Adrenal gland (tissue), 9 donors: ENCODE measurements at regions not wholly inside any gene's neighbourhood (a gene's known extent, or its start where the extent isn't known, plus 50 kb on each side); places are given as distances from the start of the nearest gene placed in this dataset.

Source experiments
- DNase-seq, 7 donors: peaks; one replicate each; pipeline ENCODE4 v3.0.0-alpha.2; 2019 to 2020
- H3K27ac ChIP-seq, 5 donors: fragments of 200-600 bp; sonication (generic) in 4 of 5; 1 replicate in 3 of 5; 2 replicates in 2 of 5; pipeline versions ENCODE4 v1.5.1 to v1.8.0; 2016 to 2020; ENCODE audit warnings: mild to moderate bottlenecking in 1 of 5
- H3K27me3 ChIP-seq: fragments of 200-600 bp; 2 replicates; pipeline ENCODE4 v1.8.0; 2021
- H3K36me3 ChIP-seq, 2 donors: fragments of 200-600 bp; replicated peaks in 1 of 2; 1 replicate in 1 of 2; 2 replicates in 1 of 2; pipeline versions ENCODE4 v1.5.1 to v1.8.0; 2018 to 2022
- H3K4me1 ChIP-seq, 2 donors: fragments of 200-600 bp; replicated peaks in 1 of 2; 1 replicate in 1 of 2; 2 replicates in 1 of 2; pipeline versions ENCODE4 v1.5.1 to v1.8.0; 2018 to 2021
- H3K4me3 ChIP-seq, 4 donors: fragments of 200-600 bp; sonication (generic) in 3 of 4; one replicate each; pipeline ENCODE4 v1.5.1; 2016 to 2018
- H3K9me3 ChIP-seq, 3 donors: fragments of 200-600 bp; sonication (generic) in 1 of 3; replicated peaks in 1 of 3; 1 replicate in 2 of 3; 2 replicates in 1 of 3; pipeline versions ENCODE4 v1.5.1 to v1.8.0; 2016 to 2021
- POLR2A ChIP-seq, 2 donors: fragments of 450-650 bp; IDR thresholded peaks; one replicate each; pipeline ENCODE4 v1.6.1; 2017; ENCODE audit warnings: antibody characterized with exemption in 2 of 2, mild to moderate bottlenecking in 2 of 2, moderate library complexity in 1 of 2
- WGBS, 4 donors: extraction: QIAGEN DNeasy Blood & Tissue Kit in 2 of 4; methylation state at CpG; one replicate each; pipeline versions ENCODE4 v1.1.5 to v1.1.7; 2013 to 2017; 5-methylcytosine and 5-hydroxymethylcytosine counted together
- intact Hi-C, 2 donors: fragments of 100-400 bp; cut with DNase I; formaldehyde crosslinking; loops; one replicate each; pipeline versions ENCODE4 v1.14.1 to v1.15.0; 2022 to 2023
- TF ChIP-seq, protein P1 (sequence below), 6 experiments: fragments of 450-650 bp in 4 of 6; fragments of 200-600 bp in 2 of 6; sonication (generic) in 1 of 6; IDR thresholded peaks; 1 replicate in 5 of 6; 2 replicates in 1 of 6; pipeline versions ENCODE4 v1.5.1 to v1.8.0; 2016 to 2021; ENCODE audit warnings: antibody characterized with exemption in 6 of 6, mild to moderate bottlenecking in 2 of 6, moderate library complexity in 1 of 6
- donor health status: healthy with polysubstance abuse.
- donor health status: Bipolar disorder and iron deficiency.
- donor health status: DM: yes; HTN: yes; CAD: no.
- donor health status: DM: no; HTN: no; CAD: no.
- donor health status: DM: no; HTN: no; CAD: no.

GRCh38 chrX:95056901-95057300 lies 1382.9 kb downstream of the FAM133A start:
- H3K27me3 ChIP-seq = no peaks in the 10 kb centered on the region
- H3K9me3 ChIP-seq = no peaks in the 10 kb centered on the region
- TF ChIP-seq, protein P1, sequence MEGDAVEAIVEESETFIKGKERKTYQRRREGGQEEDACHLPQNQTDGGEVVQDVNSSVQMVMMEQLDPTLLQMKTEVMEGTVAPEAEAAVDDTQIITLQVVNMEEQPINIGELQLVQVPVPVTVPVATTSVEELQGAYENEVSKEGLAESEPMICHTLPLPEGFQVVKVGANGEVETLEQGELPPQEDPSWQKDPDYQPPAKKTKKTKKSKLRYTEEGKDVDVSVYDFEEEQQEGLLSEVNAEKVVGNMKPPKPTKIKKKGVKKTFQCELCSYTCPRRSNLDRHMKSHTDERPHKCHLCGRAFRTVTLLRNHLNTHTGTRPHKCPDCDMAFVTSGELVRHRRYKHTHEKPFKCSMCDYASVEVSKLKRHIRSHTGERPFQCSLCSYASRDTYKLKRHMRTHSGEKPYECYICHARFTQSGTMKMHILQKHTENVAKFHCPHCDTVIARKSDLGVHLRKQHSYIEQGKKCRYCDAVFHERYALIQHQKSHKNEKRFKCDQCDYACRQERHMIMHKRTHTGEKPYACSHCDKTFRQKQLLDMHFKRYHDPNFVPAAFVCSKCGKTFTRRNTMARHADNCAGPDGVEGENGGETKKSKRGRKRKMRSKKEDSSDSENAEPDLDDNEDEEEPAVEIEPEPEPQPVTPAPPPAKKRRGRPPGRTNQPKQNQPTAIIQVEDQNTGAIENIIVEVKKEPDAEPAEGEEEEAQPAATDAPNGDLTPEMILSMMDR (IDR thresholded peaks at IDR 0.05) = no peak
- no peak for TF ChIP-seq POLR2A (IDR thresholded peaks at IDR 0.05)
- no peak overlapping the region for H3K4me3 ChIP-seq
- H3K36me3 ChIP-seq = no peaks in the 10 kb centered on the region
- H3K4me1 ChIP-seq = no peaks in the 10 kb centered on the region
- no peak overlapping the region for H3K27ac ChIP-seq
- DNase-seq = no peak
- 41 to 60% (median 57%) methylated on average over 4 of the region's 4 CpGs for WGBS, 4 donors
- intact Hi-C loops = no loop called here

GRCh38 chrX:95057341-95057740 lies 1383.3 kb downstream of the FAM133A start:
- Histone ChIP-seq H3K27ac (no peak overlapping the region), H3K4me3 (no peak overlapping the region), H3K36me3 (no peaks in the 10 kb centered on the region), H3K4me1 (no peaks in the 10 kb centered on the region), H3K9me3 (no peaks in the 10 kb centered on the region), H3K27me3 (no peaks in the 10 kb centered on the region)
- intact Hi-C loops = no loop called here
- no peak for TF ChIP-seq POLR2A (IDR thresholded peaks at IDR 0.05)
- TF ChIP-seq, protein P1 (IDR thresholded peaks at IDR 0.05) = no peak
- DNase-seq = no peak
- WGBS, 4 donors = 48 to 78% (median 61%) methylated on average over 2 of the region's 2 CpGs

GRCh38 chrX:95058815-95059214 lies 1384.8 kb downstream of the FAM133A start:
- H3K27ac ChIP-seq = no peak overlapping the region
- H3K4me3 ChIP-seq = no peak overlapping the region
- H3K4me1 ChIP-seq = no peaks in the 10 kb centered on the region
- peaks cover 5% of the 10 kb centered on the region for H3K27me3 ChIP-seq
- no peaks in the 10 kb centered on the region for H3K36me3 ChIP-seq
- intact Hi-C loops = no loop called here
- no peak for DNase-seq
- TF ChIP-seq, protein P1 (IDR thresholded peaks at IDR 0.05) = no peak
- TF ChIP-seq POLR2A (IDR thresholded peaks at IDR 0.05) = no peak
- 87 to 100% (median 94%) methylated on average over 1 of the region's 1 CpG for WGBS, 4 donors
- H3K9me3 ChIP-seq = no peaks in the 10 kb centered on the region

- WGBS, 4 donors = 51 to 76% (median 59%) methylated on average over 2 of the region's 2 CpGs
- TF ChIP-seq, protein P1 (IDR thresholded peaks at IDR 0.05) = no peak
- TF ChIP-seq POLR2A (IDR thresholded peaks at IDR 0.05) = no peak
- no peak overlapping the region for H3K4me3 ChIP-seq
- H3K9me3 ChIP-seq = no peaks in the 10 kb centered on the region
- no peak overlapping the region for H3K27ac ChIP-seq
- no peaks in the 10 kb centered on the region for H3K4me1 ChIP-seq
- intact Hi-C loops = no loop called here
- DNase-seq = no peak
- no peaks in the 10 kb centered on the region for H3K36me3 ChIP-seq
- peaks cover 5% of the 10 kb centered on the region for H3K27me3 ChIP-seq
These were observed 1385.9 kb downstream of the FAM133A start for GRCh38 chrX:95059909-95060308.
